K562 (cell line): ENCODE measurements at regions not wholly inside any gene's neighbourhood (a gene's known extent, or its start where the extent isn't known, plus 50 kb on each side); places are given as distances from the start of the nearest gene placed in this dataset.

ENCODE experiments used
- ATAC-seq: fragments of 200-7000 bp; cut with Tn5 transposase; 3 replicates; pipeline ENCODE4 v1.9.1; 2020; ENCODE audit warnings: moderate library complexity
- BruUV-seq: library from RNA; stranded (reverse); fragments of 400-500 nt; replicated peaks from 2 replicates; lab custom pipeline; 2021; lab: Mats Ljungman, UMichigan
- CTCF ChIA-PET: fragments of 300-600 bp; formaldehyde crosslinking; extraction: SDS; loops from one replicate; lab custom pipeline; 2021; ENCODE audit warnings: low intra/inter-chr PET ratio; lab: Yijun Ruan, JAX
- POLR2A ChIA-PET: fragments of 300-600, 350-650 bp; sonication (Branson Sonifier 250); formaldehyde crosslinking; extraction: SDS; loops from one replicate; lab custom pipeline; 2021; ENCODE audit warnings: antibody characterized with exemption, inconsistent platforms; lab: Yijun Ruan, JAX
- DNase-seq, 4 experiments: peaks; one replicate each; pipeline versions ENCODE4 v3.0.0 to v3.0.0-alpha.2; 2011 to 2018; ENCODE audit warnings: low spot score in 3 of 4, mixed read lengths in 3 of 4; ENCODE audit errors: extremely low read depth in 1 of 4
- FAIRE-seq: peaks from 2 replicates; lab custom pipeline; 2011; peaks lifted over from hg19 to GRCh38; lab: Jason Lieb, UNC
- H2AFZ ChIP-seq: 2 replicates; pipeline ENCODE4 v1.6.0; 2011; ENCODE audit warnings: low read depth, low read length, control low read depth, inconsistent platforms
- H3K27ac ChIP-seq: fragments of 200-600 bp; 3 replicates; pipeline ENCODE4 v1.8.0; 2011; ENCODE audit warnings: low read depth, mild to moderate bottlenecking, control low read depth, inconsistent platforms, low read length, moderate library complexity, mixed read lengths; ENCODE audit errors: extremely low read depth
- H3K27me3 ChIP-seq, 2 experiments: fragments of 300-600 bp in 1 of 2; 2 replicates in 1 of 2; 3 replicates in 1 of 2; pipeline versions ENCODE4 v1.6.0 to v1.8.0; 2011; ENCODE audit warnings: inconsistent platforms in 2 of 2, low read length in 2 of 2, mild to moderate bottlenecking in 1 of 2, mixed read lengths in 1 of 2, moderate library complexity in 1 of 2; ENCODE audit not compliant: control insufficient read depth in 2 of 2, insufficient read depth in 2 of 2
- H3K36me3 ChIP-seq: fragments of 300-600 bp; 3 replicates; pipeline ENCODE4 v1.8.0; 2011; ENCODE audit warnings: mild to moderate bottlenecking, low read length, inconsistent platforms; ENCODE audit not compliant: control insufficient read depth, insufficient read depth
- H3K4me1 ChIP-seq, 2 experiments: fragments of 200-600 bp in 1 of 2; replicated peaks in 1 of 2; 2 replicates in 1 of 2; 3 replicates in 1 of 2; pipeline versions ENCODE4 v1.5.1 to v1.8.0; 2011; ENCODE audit warnings: inconsistent platforms in 2 of 2, low read length in 2 of 2, mild to moderate bottlenecking in 1 of 2, mixed read lengths in 1 of 2, moderate library complexity in 1 of 2; ENCODE audit not compliant: control insufficient read depth in 2 of 2, insufficient read depth in 2 of 2
- H3K4me2 ChIP-seq: 2 replicates; pipeline ENCODE4 v1.6.1; 2011; ENCODE audit warnings: low read length, control low read depth, inconsistent platforms, mixed read lengths; ENCODE audit not compliant: insufficient read depth
- H3K4me3 ChIP-seq: fragments of 200-600 bp; sonication (generic), shearing (Covaris generic); 2 replicates; pipeline ENCODE4 v1.5.1; 2016; ENCODE audit warnings: control low read depth, inconsistent platforms
- H3K79me2 ChIP-seq: fragments of 200-600 bp; 3 replicates; pipeline ENCODE4 v1.8.0; 2011; ENCODE audit warnings: low read length, inconsistent platforms; ENCODE audit not compliant: control insufficient read depth, insufficient read depth
- H3K9ac ChIP-seq, 2 experiments: 2 replicates each; pipeline versions ENCODE4 v1.6.0 to v1.6.1; 2011; ENCODE audit warnings: low read depth in 2 of 2, low read length in 2 of 2, control low read depth in 1 of 2, inconsistent platforms in 1 of 2, mild to moderate bottlenecking in 1 of 2, mixed read lengths in 1 of 2; ENCODE audit not compliant: insufficient read depth in 1 of 2
- H3K9me1 ChIP-seq: one replicate; pipeline ENCODE4 v1.6.0; 2011; ENCODE audit warnings: inconsistent platforms, mild to moderate bottlenecking, low read length, moderate library complexity; ENCODE audit not compliant: control insufficient read depth, insufficient read depth
- H3K9me3 ChIP-seq: replicated peaks from 2 replicates; pipeline ENCODE4 v1.5.1; 2011; ENCODE audit warnings: low read depth, low read length, inconsistent platforms; ENCODE audit not compliant: control insufficient read depth, insufficient read depth
- H4K20me1 ChIP-seq: replicated peaks from 2 replicates; pipeline ENCODE4 v1.6.1; 2011; ENCODE audit warnings: low read length, inconsistent platforms, mixed read lengths; ENCODE audit not compliant: control insufficient read depth, insufficient read depth
- CHD4 ChIP-seq: fragments of 200-600 bp; sonication (generic); IDR thresholded peaks from 3 replicates; pipeline ENCODE4 v1.6.1; 2012; ENCODE audit warnings: low read depth, mild to moderate bottlenecking, mixed read lengths, low read length, inconsistent platforms; ENCODE audit not compliant: insufficient read depth, insufficient replicate concordance, poor library complexity, severe bottlenecking
- ELF2 ChIP-seq: fragments of 250-450 bp; sonication (Bioruptor Pico); IDR thresholded peaks from 2 replicates; pipeline ENCODE4 v1.5.0; 2021; ENCODE audit warnings: mild to moderate bottlenecking
- FOXM1 ChIP-seq, 2 experiments: fragments of 450-650 bp in 1 of 2; sonication (generic) in 1 of 2; formaldehyde crosslinking in 1 of 2; IDR thresholded peaks; 2 replicates each; pipeline versions ENCODE4 v1.6.1 to v1.9.0; 2017 to 2022; ENCODE audit warnings: low read depth in 2 of 2, mild to moderate bottlenecking in 2 of 2, missing genetic modification reagents in 1 of 2, moderate library complexity in 1 of 2
- HCFC1 ChIP-seq: IDR thresholded peaks from 2 replicates; pipeline ENCODE4 v1.6.1; 2012; ENCODE audit warnings: low read depth, low read length, improper control_type of control experiment
- RFX7 ChIP-seq: fragments of 250-450 bp; sonication (Bioruptor Pico); IDR thresholded peaks from 2 replicates; pipeline ENCODE4 v1.5.1; 2021; ENCODE audit warnings: mild to moderate bottlenecking
- ZNF184 ChIP-seq: sonication (generic); formaldehyde crosslinking; IDR thresholded peaks from 2 replicates; pipeline ENCODE4 v1.5.0; 2020; ENCODE audit warnings: missing genetic modification reagents
- ZNF444 ChIP-seq: fragments of 250-450 bp; sonication (Bioruptor Pico); IDR thresholded peaks from 2 replicates; pipeline ENCODE4 v1.4.0; 2020; ENCODE audit warnings: mild to moderate bottlenecking, moderate library complexity
- WGBS: fragments of 100-300 bp; shearing (Covaris generic); methylation state at CpG from one replicate; pipeline ENCODE4 v1.1.6; 2016; ENCODE audit warnings: low coverage, mixed read lengths; ENCODE audit not compliant: insufficient coverage; ENCODE audit errors: missing lambda C conversion rate; 5-methylcytosine and 5-hydroxymethylcytosine counted together
- in situ Hi-C: fragments of 300-500 bp; cut with MboI; formaldehyde crosslinking; loops from 4 replicates; pipeline ENCODE4 v1.15.0; 2018; ENCODE audit warnings: inconsistent platforms, mixed read lengths
- intact Hi-C: fragments of 100-400 bp; cut with micrococcal nuclease; formaldehyde crosslinking; loops from 2 replicates; pipeline ENCODE4 v1.14.2; 2022
- TF ChIP-seq, protein P1 (sequence below): fragments of 250-450 bp; sonication (Bioruptor Pico); IDR thresholded peaks from 2 replicates; pipeline ENCODE4 v1.5.0; 2022; ENCODE audit warnings: mild to moderate bottlenecking
- TF ChIP-seq, protein P2 (sequence below): fragments of 250-450 bp; sonication (Bioruptor Pico); IDR thresholded peaks from 2 replicates; pipeline ENCODE4 v1.8.0; 2021; ENCODE audit warnings: mild to moderate bottlenecking, moderate library complexity

DNA sequence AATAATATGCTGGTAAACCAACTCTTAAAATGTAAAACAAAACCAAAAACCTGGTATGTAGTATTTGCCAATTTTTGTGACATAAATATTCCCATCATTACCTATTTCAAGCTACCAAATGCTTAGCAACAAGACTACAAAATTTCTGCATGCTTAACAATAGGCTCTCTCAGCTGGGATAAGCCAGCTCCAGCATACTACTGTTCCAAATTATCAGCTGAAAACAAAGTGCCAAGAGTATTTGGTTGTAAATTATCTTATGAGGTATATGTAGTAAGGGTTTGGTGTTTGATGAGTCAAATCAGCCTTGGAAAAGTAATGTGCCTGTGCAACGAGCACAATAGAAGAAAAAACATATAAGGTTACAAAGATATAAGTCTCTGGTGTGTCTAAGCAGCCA is 263.2 kb downstream of the HGF start:
- H3K9me3 ChIP-seq: no peaks in the 10 kb centered on the region
- H4K20me1 ChIP-seq: no peaks in the 10 kb centered on the region
- H3K36me3 ChIP-seq: no peaks in the 10 kb centered on the region
- no peak overlapping the region for H3K9ac ChIP-seq
- CTCF ChIA-PET: no interaction called here
- H2AFZ ChIP-seq: no peak overlapping the region
- in situ Hi-C loops: no loop called here
- H3K27ac ChIP-seq: no peak overlapping the region
- H3K9me1 ChIP-seq: no peaks in the 10 kb centered on the region
- no peak for ATAC-seq
- H3K4me3 ChIP-seq: no peak overlapping the region
- POLR2A ChIA-PET: no interaction called here
- DNase-seq: no peak
- H3K79me2 ChIP-seq: no peaks in the 10 kb centered on the region
- no peak for TF ChIP-seq CHD4
- TF ChIP-seq, all 486 proteins: peak for 0
- WGBS: 0% methylated on average over 1 of the region's 1 CpG
- BruUV-seq: no TSS peak
- intact Hi-C loops: no loop called here
- no peaks in the 10 kb centered on the region for H3K27me3 ChIP-seq
- no peak for FAIRE-seq
- H3K4me2 ChIP-seq: no peak overlapping the region
- no peaks in the 10 kb centered on the region for H3K4me1 ChIP-seq

DNA sequence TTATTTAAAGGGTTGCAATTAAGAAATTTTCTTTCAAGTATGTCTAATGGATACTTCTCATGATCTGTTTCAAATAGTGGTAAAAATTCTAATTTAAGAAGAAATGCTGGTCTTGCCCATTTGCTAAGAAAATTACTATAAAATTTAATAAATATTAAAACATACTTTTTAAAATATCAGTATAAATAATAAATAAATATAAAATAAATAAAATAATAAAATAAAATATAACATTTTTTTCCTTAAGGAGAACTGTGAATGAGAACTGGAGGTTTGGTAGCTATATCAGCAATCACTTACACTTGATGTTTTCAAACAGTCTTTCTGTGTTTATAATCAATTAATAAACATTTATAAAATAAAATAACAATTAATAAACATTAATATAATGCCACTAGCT is 266.1 kb downstream of the HGF start:
- TF ChIP-seq, protein P1, sequence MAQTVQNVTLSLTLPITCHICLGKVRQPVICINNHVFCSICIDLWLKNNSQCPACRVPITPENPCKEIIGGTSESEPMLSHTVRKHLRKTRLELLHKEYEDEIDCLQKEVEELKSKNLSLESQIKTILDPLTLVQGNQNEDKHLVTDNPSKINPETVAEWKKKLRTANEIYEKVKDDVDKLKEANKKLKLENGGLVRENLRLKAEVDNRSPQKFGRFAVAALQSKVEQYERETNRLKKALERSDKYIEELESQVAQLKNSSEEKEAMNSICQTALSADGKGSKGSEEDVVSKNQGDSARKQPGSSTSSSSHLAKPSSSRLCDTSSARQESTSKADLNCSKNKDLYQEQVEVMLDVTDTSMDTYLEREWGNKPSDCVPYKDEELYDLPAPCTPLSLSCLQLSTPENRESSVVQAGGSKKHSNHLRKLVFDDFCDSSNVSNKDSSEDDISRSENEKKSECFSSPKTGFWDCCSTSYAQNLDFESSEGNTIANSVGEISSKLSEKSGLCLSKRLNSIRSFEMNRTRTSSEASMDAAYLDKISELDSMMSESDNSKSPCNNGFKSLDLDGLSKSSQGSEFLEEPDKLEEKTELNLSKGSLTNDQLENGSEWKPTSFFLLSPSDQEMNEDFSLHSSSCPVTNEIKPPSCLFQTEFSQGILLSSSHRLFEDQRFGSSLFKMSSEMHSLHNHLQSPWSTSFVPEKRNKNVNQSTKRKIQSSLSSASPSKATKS (CRISPR knock-in tag): no peak
- no peak for TF ChIP-seq FOXM1 (IDR thresholded peaks at IDR 0.05; ENCODE audit: low read depth)
- no peak for TF ChIP-seq FOXM1 (CRISPR knock-in tag; IDR thresholded peaks at IDR 0.05; ENCODE audit: low read depth)
- no peak for TF ChIP-seq ZNF444 (CRISPR knock-in tag)
- no peak for TF ChIP-seq CHD4
- TF ChIP-seq HCFC1: no peak
- TF ChIP-seq, protein P2, sequence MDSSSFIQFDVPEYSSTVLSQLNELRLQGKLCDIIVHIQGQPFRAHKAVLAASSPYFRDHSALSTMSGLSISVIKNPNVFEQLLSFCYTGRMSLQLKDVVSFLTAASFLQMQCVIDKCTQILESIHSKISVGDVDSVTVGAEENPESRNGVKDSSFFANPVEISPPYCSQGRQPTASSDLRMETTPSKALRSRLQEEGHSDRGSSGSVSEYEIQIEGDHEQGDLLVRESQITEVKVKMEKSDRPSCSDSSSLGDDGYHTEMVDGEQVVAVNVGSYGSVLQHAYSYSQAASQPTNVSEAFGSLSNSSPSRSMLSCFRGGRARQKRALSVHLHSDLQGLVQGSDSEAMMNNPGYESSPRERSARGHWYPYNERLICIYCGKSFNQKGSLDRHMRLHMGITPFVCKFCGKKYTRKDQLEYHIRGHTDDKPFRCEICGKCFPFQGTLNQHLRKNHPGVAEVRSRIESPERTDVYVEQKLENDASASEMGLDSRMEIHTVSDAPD: no peak
- TF ChIP-seq ELF2 (CRISPR knock-in tag): no peak
- no peak for TF ChIP-seq RFX7 (CRISPR knock-in tag)
- no peak for TF ChIP-seq ZNF184 (CRISPR knock-in tag)
- TF ChIP-seq, all 486 proteins: peak for 0
- FAIRE-seq (no peak), DNase-seq (no peak), ATAC-seq (no peak)
- no peak overlapping the region for H3K4me3 ChIP-seq
- ChIA-PET POLR2A (no interaction called here), CTCF (no interaction called here)
- no TSS peak for BruUV-seq
- no peaks in the 10 kb centered on the region for H3K9me3 ChIP-seq
- no peak overlapping the region for H2AFZ ChIP-seq
- H3K79me2 ChIP-seq: no peaks in the 10 kb centered on the region
- no peaks in the 10 kb centered on the region for H3K4me1 ChIP-seq
- no peak overlapping the region for H3K9ac ChIP-seq
- no peaks in the 10 kb centered on the region for H4K20me1 ChIP-seq
- intact Hi-C loops (no loop called here), in situ Hi-C loops (no loop called here)
- no peaks in the 10 kb centered on the region for H3K36me3 ChIP-seq
- no peaks in the 10 kb centered on the region for H3K9me1 ChIP-seq
- H3K27ac ChIP-seq: no peak overlapping the region
- H3K4me2 ChIP-seq: no peak overlapping the region
- H3K27me3 ChIP-seq: no peaks in the 10 kb centered on the region
